ENCODE measurements at regions not wholly inside any gene's neighbourhood (a gene's known extent, or its start where the extent isn't known, plus 50 kb on each side); places are given as distances from the start of the nearest gene placed in this dataset.
A peak's percentile ranks its signal among the peaks of the same experiment; 100 is the strongest.
"Not testable (repeated sequence)": the region's sequence is repeated elsewhere in the genome, so short reads cannot be mapped to it uniquely, and the experiment has no call there.

DNA sequence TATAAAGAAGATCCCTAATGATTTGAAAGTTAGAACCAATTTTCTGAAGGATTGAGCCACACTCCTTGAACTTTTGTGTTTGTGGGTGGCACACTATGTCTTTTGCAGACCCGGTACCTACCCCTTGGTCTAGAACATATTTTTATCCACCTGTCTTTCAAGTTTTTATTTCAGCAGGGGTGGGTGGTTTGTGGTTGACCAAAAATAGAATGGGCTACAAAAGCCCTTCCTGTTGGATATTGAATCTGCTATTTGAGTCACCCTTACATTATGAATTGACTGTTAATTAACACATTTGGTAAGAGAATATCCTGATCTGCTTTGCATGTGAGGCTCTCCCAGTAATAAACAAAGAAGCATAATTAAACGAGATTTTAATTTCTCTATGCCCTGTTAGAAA lies 401.2 kb downstream of the POTEH start:
- not testable (repeated sequence) for H3K4me1 ChIP-seq (ENCODE audit: insufficient read depth, low read length, severe bottlenecking); H3K36me3 ChIP-seq (ENCODE audit: insufficient read depth, low read length); H3K4me3 ChIP-seq (ENCODE audit: low read depth, low read length, poor library complexity, severe bottlenecking); H2AFZ ChIP-seq (ENCODE audit: low read length); H3K79me2 ChIP-seq (ENCODE audit: insufficient read depth, low read length); H4K20me1 ChIP-seq (ENCODE audit: insufficient read depth, low read length); H3K9me3 ChIP-seq (ENCODE audit: low read length); H3K4me2 ChIP-seq (ENCODE audit: low read length); H3K9me2 ChIP-seq (ENCODE audit: low read depth, low read length); H3K27me3 ChIP-seq (ENCODE audit: insufficient read depth, low read length); H3K27ac ChIP-seq (ENCODE audit: low read depth, low read length, poor library complexity, severe bottlenecking); H3F3A ChIP-seq (ENCODE audit: insufficient read depth, low read length); H3K9ac ChIP-seq (ENCODE audit: low read length)

DNA sequence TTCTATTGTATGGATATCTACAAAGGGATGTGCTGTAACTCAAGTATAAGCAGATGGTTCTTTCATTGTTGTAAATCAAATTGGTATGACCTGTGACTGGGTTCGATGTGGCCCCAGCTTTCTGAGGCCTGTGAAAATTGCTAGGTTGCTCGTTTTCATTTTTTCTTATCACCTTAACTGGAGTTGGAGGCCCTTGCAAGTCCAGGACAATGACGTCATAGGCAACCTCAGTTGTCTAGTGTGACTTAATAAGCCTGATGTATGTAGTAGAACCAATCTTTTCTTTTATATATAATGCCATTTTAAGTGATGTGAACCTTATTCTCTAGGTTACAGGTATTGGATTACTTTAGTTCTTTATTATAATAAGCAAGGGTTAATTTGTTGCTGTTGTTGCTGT lies 415.3 kb downstream of the POTEH start:
- H3K9me3 ChIP-seq (ENCODE audit: low read length); H3K9ac ChIP-seq (ENCODE audit: low read length): not testable (repeated sequence)

DNA sequence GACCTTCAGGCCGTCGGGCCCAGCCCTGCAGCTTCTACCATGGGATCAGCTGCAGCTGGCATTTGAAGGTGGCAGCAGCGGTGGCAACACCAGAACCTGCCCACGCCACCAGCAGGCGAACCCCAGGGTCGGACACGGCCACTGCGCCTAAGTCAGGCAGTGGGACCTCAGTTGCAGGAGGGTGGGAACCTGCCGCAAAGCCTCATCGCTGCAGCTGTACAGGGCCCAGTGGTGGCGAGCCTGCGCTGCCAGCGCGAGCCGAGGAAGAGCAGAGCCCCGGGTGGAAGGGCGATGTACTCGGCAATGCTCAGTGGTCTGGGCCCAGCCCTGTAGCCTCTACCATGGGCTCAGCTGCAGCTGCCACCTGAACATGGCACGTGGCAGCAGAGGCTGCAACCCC lies 441.6 kb downstream of the POTEH start:
- H3K9ac ChIP-seq (ENCODE audit: low read length); H3K79me2 ChIP-seq (ENCODE audit: insufficient read depth, low read length); H2AFZ ChIP-seq (ENCODE audit: low read length); H3K36me3 ChIP-seq (ENCODE audit: insufficient read depth, low read length); H3K9me2 ChIP-seq (ENCODE audit: low read depth, low read length); H3K4me3 ChIP-seq (ENCODE audit: low read depth, low read length, poor library complexity, severe bottlenecking); H3K27ac ChIP-seq (ENCODE audit: low read depth, low read length, poor library complexity, severe bottlenecking); H3K9me3 ChIP-seq (ENCODE audit: low read length); H3K4me2 ChIP-seq (ENCODE audit: low read length); H4K20me1 ChIP-seq (ENCODE audit: insufficient read depth, low read length); H3F3A ChIP-seq (ENCODE audit: insufficient read depth, low read length); H3K4me1 ChIP-seq (ENCODE audit: insufficient read depth, low read length, severe bottlenecking); H3K27me3 ChIP-seq (ENCODE audit: insufficient read depth, low read length): not testable (repeated sequence)

More for the DNA sequence above, 415.3 kb downstream of the POTEH start:
- H3K9me2 ChIP-seq (ENCODE audit: low read depth, low read length); H3K4me2 ChIP-seq (ENCODE audit: low read length); H3F3A ChIP-seq (ENCODE audit: insufficient read depth, low read length); H3K4me3 ChIP-seq (ENCODE audit: low read depth, low read length, poor library complexity, severe bottlenecking); H3K79me2 ChIP-seq (ENCODE audit: insufficient read depth, low read length); H3K4me1 ChIP-seq (ENCODE audit: insufficient read depth, low read length, severe bottlenecking); H3K27me3 ChIP-seq (ENCODE audit: insufficient read depth, low read length); H2AFZ ChIP-seq (ENCODE audit: low read length); H3K36me3 ChIP-seq (ENCODE audit: insufficient read depth, low read length); H3K27ac ChIP-seq (ENCODE audit: low read depth, low read length, poor library complexity, severe bottlenecking); H4K20me1 ChIP-seq (ENCODE audit: insufficient read depth, low read length): not testable (repeated sequence)

DNA sequence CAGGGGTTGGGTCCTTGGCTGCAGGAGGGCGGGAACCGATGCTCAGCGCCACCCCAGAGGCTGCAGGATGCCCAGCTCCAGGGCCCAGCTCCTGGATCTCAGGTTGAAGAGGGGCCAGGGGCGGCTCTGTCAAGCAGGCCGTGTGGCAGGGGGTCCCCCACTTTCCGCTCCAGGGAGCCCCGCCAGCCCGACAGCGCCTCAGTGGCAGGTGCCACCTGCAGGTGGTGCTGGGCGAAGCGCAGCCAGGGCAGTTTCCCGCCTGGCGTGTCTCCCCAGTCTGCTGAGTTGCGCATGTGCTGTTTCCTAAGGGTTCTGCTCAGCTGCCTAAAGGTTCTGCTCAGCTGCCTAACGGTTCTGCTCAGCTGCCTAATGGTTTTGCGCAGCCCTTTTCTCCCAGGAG lies 442.1 kb downstream of the POTEH start:
- no peaks in the 10 kb centered on the region for H3K36me3 ChIP-seq (ENCODE audit: insufficient read depth, low read length)
- H3K79me2 ChIP-seq (ENCODE audit: insufficient read depth, low read length), result no peaks in the 10 kb centered on the region
- H3F3A ChIP-seq (ENCODE audit: insufficient read depth, low read length), result no peaks in the 10 kb centered on the region
- H3K27me3 ChIP-seq (ENCODE audit: insufficient read depth, low read length), result no peaks in the 10 kb centered on the region
- no peak overlapping the region for H3K9ac ChIP-seq (ENCODE audit: low read length)
- H3K4me2 ChIP-seq (ENCODE audit: low read length), result no peak overlapping the region
- H3K4me1 ChIP-seq (ENCODE audit: insufficient read depth, low read length, severe bottlenecking), result no peaks in the 10 kb centered on the region
- H3K4me3 ChIP-seq (ENCODE audit: low read depth, low read length, poor library complexity, severe bottlenecking), result no peak overlapping the region
- no peaks in the 10 kb centered on the region for H3K9me3 ChIP-seq (ENCODE audit: low read length)
- H3K27ac ChIP-seq (ENCODE audit: low read depth, low read length, poor library complexity, severe bottlenecking), result no peak overlapping the region
- no peaks in the 10 kb centered on the region for H4K20me1 ChIP-seq (ENCODE audit: insufficient read depth, low read length)
- H3K9me2 ChIP-seq (ENCODE audit: low read depth, low read length), result no peaks in the 10 kb centered on the region
- no peak overlapping the region for H2AFZ ChIP-seq (ENCODE audit: low read length)
- no peak for TF ChIP-seq EZH2 (IDR thresholded peaks at IDR 0.05; ENCODE audit: borderline replicate concordance, low read length)
- TF ChIP-seq, protein P1, sequence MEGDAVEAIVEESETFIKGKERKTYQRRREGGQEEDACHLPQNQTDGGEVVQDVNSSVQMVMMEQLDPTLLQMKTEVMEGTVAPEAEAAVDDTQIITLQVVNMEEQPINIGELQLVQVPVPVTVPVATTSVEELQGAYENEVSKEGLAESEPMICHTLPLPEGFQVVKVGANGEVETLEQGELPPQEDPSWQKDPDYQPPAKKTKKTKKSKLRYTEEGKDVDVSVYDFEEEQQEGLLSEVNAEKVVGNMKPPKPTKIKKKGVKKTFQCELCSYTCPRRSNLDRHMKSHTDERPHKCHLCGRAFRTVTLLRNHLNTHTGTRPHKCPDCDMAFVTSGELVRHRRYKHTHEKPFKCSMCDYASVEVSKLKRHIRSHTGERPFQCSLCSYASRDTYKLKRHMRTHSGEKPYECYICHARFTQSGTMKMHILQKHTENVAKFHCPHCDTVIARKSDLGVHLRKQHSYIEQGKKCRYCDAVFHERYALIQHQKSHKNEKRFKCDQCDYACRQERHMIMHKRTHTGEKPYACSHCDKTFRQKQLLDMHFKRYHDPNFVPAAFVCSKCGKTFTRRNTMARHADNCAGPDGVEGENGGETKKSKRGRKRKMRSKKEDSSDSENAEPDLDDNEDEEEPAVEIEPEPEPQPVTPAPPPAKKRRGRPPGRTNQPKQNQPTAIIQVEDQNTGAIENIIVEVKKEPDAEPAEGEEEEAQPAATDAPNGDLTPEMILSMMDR (IDR thresholded peaks at IDR 0.05; ENCODE audit: low read length), result no peak

DNA sequence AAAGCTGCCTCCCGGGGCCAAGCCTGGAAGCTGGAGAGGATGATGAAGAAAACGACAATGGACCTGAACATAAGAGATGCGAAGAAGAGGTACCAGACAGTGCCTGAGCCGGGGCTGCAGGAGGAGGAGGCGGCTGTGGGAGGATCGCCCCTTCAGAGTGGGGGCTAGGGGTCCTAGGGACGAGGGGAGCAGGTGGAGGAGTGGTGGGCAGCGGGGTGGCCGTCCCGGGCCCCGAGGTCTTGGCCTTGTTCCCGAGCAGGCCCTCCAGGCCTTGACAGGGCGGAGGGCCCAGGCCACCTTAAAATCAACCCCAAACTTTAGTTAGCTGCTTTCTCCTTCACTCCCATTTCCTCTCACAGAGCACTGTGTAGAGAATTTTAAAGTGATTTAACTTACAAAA lies 442.8 kb downstream of the POTEH start:
- not testable (repeated sequence) for H3K27me3 ChIP-seq (ENCODE audit: insufficient read depth, low read length); H3K27ac ChIP-seq (ENCODE audit: low read depth, low read length, poor library complexity, severe bottlenecking); H3K4me3 ChIP-seq (ENCODE audit: low read depth, low read length, poor library complexity, severe bottlenecking); H3K4me2 ChIP-seq (ENCODE audit: low read length); H3K9me2 ChIP-seq (ENCODE audit: low read depth, low read length); H2AFZ ChIP-seq (ENCODE audit: low read length); H3K4me1 ChIP-seq (ENCODE audit: insufficient read depth, low read length, severe bottlenecking); H4K20me1 ChIP-seq (ENCODE audit: insufficient read depth, low read length); H3F3A ChIP-seq (ENCODE audit: insufficient read depth, low read length); H3K79me2 ChIP-seq (ENCODE audit: insufficient read depth, low read length); H3K36me3 ChIP-seq (ENCODE audit: insufficient read depth, low read length); H3K9me3 ChIP-seq (ENCODE audit: low read length); H3K9ac ChIP-seq (ENCODE audit: low read length)

DNA sequence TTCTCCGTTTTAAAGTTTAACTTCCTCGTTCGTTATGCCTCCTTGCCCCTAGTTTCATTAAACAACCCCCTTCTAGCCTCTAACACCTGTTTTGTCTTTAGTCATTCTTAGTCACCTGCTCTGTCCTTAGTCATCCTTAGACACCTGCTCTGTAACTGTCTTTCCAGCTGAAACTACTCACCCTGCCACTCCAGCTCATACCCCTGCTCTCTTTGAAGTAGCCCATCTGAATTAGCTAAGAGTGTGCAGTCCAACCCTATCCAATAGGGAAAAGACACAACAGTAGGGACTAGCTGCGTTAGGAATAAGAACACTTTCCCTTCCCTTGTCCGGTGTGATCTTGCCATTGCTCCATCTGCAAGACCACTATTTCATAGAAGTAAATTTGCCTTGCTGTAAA lies 446.5 kb downstream of the CCT8L2 start:
- H3K79me2 ChIP-seq (ENCODE audit: insufficient read depth, low read length); H2AFZ ChIP-seq (ENCODE audit: low read length); H3K4me2 ChIP-seq (ENCODE audit: low read length); H4K20me1 ChIP-seq (ENCODE audit: insufficient read depth, low read length); H3K36me3 ChIP-seq (ENCODE audit: insufficient read depth, low read length); H3K9ac ChIP-seq (ENCODE audit: low read length); H3K4me3 ChIP-seq (ENCODE audit: low read depth, low read length, poor library complexity, severe bottlenecking); H3K27me3 ChIP-seq (ENCODE audit: insufficient read depth, low read length); H3F3A ChIP-seq (ENCODE audit: insufficient read depth, low read length); H3K9me2 ChIP-seq (ENCODE audit: low read depth, low read length); H3K9me3 ChIP-seq (ENCODE audit: low read length): not testable (repeated sequence)
- Histone ChIP-seq H3K4me1 (ENCODE audit: insufficient read depth, low read length, severe bottlenecking) (peaks cover 18% of the 10 kb centered on the region), H3K27ac (ENCODE audit: low read depth, low read length, poor library complexity, severe bottlenecking) (peak overlapping the region; percentile 88)
